HG02973 (cell line): ENCODE measurements at regions not wholly inside any gene's neighbourhood (a gene's known extent, or its start where the extent isn't known, plus 50 kb on each side); places are given as distances from the start of the nearest gene placed in this dataset.
"Not testable (repeated sequence)": the region's sequence is repeated elsewhere in the genome, so short reads cannot be mapped to it uniquely, and the experiment has no call there.

Source experiments
- ATAC-seq: cut with Tn5 transposase; IDR thresholded peaks from one replicate; pipeline ENCODE4 v1.9.1; 2021; ENCODE audit warnings: moderate library complexity; ENCODE audit not compliant: unreplicated experiment

- ATAC-seq, result no peak
Measured at GRCh38 chr5:56763711-56764466, 51.5 kb upstream of the MAP3K1 start.

- no peak for ATAC-seq
Measured at GRCh38 chr5:56763182-56763581, 52.2 kb upstream of the MAP3K1 start.

GRCh38 chr5:56761151-56761885 is 54.0 kb upstream of the MAP3K1 start:
- no peak for ATAC-seq

- ATAC-seq, result no peak
Measured at GRCh38 chr5:56760723-56761122, 54.6 kb upstream of the MAP3K1 start.

- no peak for ATAC-seq
Measured at GRCh38 chr5:56759521-56760216, 55.7 kb upstream of the MAP3K1 start.

- no peak for ATAC-seq
Measured at GRCh38 chr5:56757077-56757476, 58.3 kb upstream of the MAP3K1 start.

GRCh38 chr5:56755036-56755555 is 60.3 kb upstream of the MAP3K1 start:
- no peak for ATAC-seq

- ATAC-seq, result not testable (repeated sequence)
Measured at GRCh38 chr5:56753588-56753987, 61.8 kb upstream of the MAP3K1 start.

- ATAC-seq, result no peak
Measured at GRCh38 chr5:56751572-56752313, 63.6 kb upstream of the MAP3K1 start.

GRCh38 chr5:56749842-56750241 is 65.5 kb upstream of the MAP3K1 start:
- no peak for ATAC-seq

GRCh38 chr5:56746553-56747339 is 68.6 kb upstream of the MAP3K1 start:
- ATAC-seq, result no peak

GRCh38 chr5:56745864-56746263 is 69.5 kb upstream of the MAP3K1 start:
- no peak for ATAC-seq

GRCh38 chr5:56740868-56741267 is 74.5 kb upstream of the MAP3K1 start:
- ATAC-seq, result no peak

GRCh38 chr5:56739990-56740389 is 75.4 kb upstream of the MAP3K1 start:
- no peak for ATAC-seq

GRCh38 chr5:56737951-56738606 is 77.3 kb upstream of the MAP3K1 start:
- ATAC-seq, result no peak

- no peak for ATAC-seq
Measured at GRCh38 chr5:56737002-56737621, 78.2 kb upstream of the MAP3K1 start.

GRCh38 chr5:56735849-56736641 is 79.3 kb upstream of the MAP3K1 start:
- no peak for ATAC-seq

GRCh38 chr5:56734091-56734694 is 81.2 kb upstream of the MAP3K1 start:
- no peak for ATAC-seq
